ENCODE measurements at regions not wholly inside any gene's neighbourhood (a gene's known extent, or its start where the extent isn't known, plus 50 kb on each side); places are given as distances from the start of the nearest gene placed in this dataset.

GRCh38 chr6:50272611-50273010 lies 222.9 kb upstream of the DEFB112 start:
- TF ChIP-seq CTCF (conservative IDR thresholded peaks at IDR 0.05; ENCODE audit: low read depth, low read length): no peak
- no peak for TF ChIP-seq EZH2 (IDR thresholded peaks at IDR 0.05; ENCODE audit: borderline replicate concordance, low read depth, low read length, poor library complexity, severe bottlenecking)
- H3K9me3 ChIP-seq (ENCODE audit: low read depth, low read length, poor library complexity, severe bottlenecking): no peaks in the 10 kb centered on the region
- H3K36me3 ChIP-seq (ENCODE audit: insufficient read depth, low read length, poor library complexity, severe bottlenecking): no peaks in the 10 kb centered on the region
- H3K27me3 ChIP-seq (replicated peaks; ENCODE audit: insufficient read depth, low read depth, low read length, poor library complexity): peaks cover 2% of the 10 kb centered on the region
- no peak for DNase-seq (ENCODE audit: low spot score)
- no TSS peak for BruUV-seq (replicated peaks)
- POLR2A ChIA-PET (ENCODE audit: low non-redundant PET): no interaction called here
- CTCF ChIA-PET: no interaction called here
- H3K27ac ChIP-seq (ENCODE audit: low read depth, low read length, poor library complexity, severe bottlenecking): no peak overlapping the region
- no peak overlapping the region for H3K4me3 ChIP-seq (ENCODE audit: low read depth, low read length, poor library complexity, severe bottlenecking)
- H3K4me1 ChIP-seq (ENCODE audit: insufficient read depth, low read length, poor library complexity, severe bottlenecking): no peaks in the 10 kb centered on the region
- intact Hi-C loops (cut with micrococcal nuclease; ENCODE audit: unreplicated experiment): no loop called here

GRCh38 chr6:50276771-50277261 lies 227.1 kb upstream of the DEFB112 start:
- Histone ChIP-seq H3K27ac (ENCODE audit: low read depth, low read length, poor library complexity, severe bottlenecking) (no peak overlapping the region), H3K9me3 (ENCODE audit: low read depth, low read length, poor library complexity, severe bottlenecking) (no peaks in the 10 kb centered on the region), H3K4me3 (ENCODE audit: low read depth, low read length, poor library complexity, severe bottlenecking) (no peak overlapping the region), H3K4me1 (ENCODE audit: insufficient read depth, low read length, poor library complexity, severe bottlenecking) (no peaks in the 10 kb centered on the region), H3K36me3 (ENCODE audit: insufficient read depth, low read length, poor library complexity, severe bottlenecking) (no peaks in the 10 kb centered on the region), H3K27me3 (replicated peaks; ENCODE audit: insufficient read depth, low read depth, low read length, poor library complexity) (peaks cover 3% of the 10 kb centered on the region)
- intact Hi-C loops (cut with micrococcal nuclease; ENCODE audit: unreplicated experiment): no loop called here
- ChIA-PET POLR2A (ENCODE audit: low non-redundant PET) (no interaction called here), CTCF (no interaction called here)
- no peak for DNase-seq (ENCODE audit: low spot score)
- no peak for TF ChIP-seq CTCF (conservative IDR thresholded peaks at IDR 0.05; ENCODE audit: low read depth, low read length)
- TF ChIP-seq EZH2 (IDR thresholded peaks at IDR 0.05; ENCODE audit: borderline replicate concordance, low read depth, low read length, poor library complexity, severe bottlenecking): no peak
- no TSS peak for BruUV-seq (replicated peaks)

GRCh38 chr6:50277774-50278173 lies 228.0 kb upstream of the DEFB112 start:
- POLR2A ChIA-PET (ENCODE audit: low non-redundant PET): no interaction called here
- intact Hi-C loops (cut with micrococcal nuclease; ENCODE audit: unreplicated experiment): no loop called here
- no TSS peak for BruUV-seq (replicated peaks)
- no peak overlapping the region for H3K27ac ChIP-seq (ENCODE audit: low read depth, low read length, poor library complexity, severe bottlenecking)
- H3K4me1 ChIP-seq (ENCODE audit: insufficient read depth, low read length, poor library complexity, severe bottlenecking): no peaks in the 10 kb centered on the region
- no peaks in the 10 kb centered on the region for H3K9me3 ChIP-seq (ENCODE audit: low read depth, low read length, poor library complexity, severe bottlenecking)
- CTCF ChIA-PET: no interaction called here
- H3K36me3 ChIP-seq (ENCODE audit: insufficient read depth, low read length, poor library complexity, severe bottlenecking): no peaks in the 10 kb centered on the region
- no peak for TF ChIP-seq EZH2 (IDR thresholded peaks at IDR 0.05; ENCODE audit: borderline replicate concordance, low read depth, low read length, poor library complexity, severe bottlenecking)
- no peak for TF ChIP-seq CTCF (conservative IDR thresholded peaks at IDR 0.05; ENCODE audit: low read depth, low read length)
- peaks cover 3% of the 10 kb centered on the region for H3K27me3 ChIP-seq (replicated peaks; ENCODE audit: insufficient read depth, low read depth, low read length, poor library complexity)
- H3K4me3 ChIP-seq (ENCODE audit: low read depth, low read length, poor library complexity, severe bottlenecking): no peak overlapping the region
- no peak for DNase-seq (ENCODE audit: low spot score)

Measured in A673 (cell line).